Natural killer cell (primary cell): ENCODE measurements at regions not wholly inside any gene's neighbourhood (a gene's known extent, or its start where the extent isn't known, plus 50 kb on each side); places are given as distances from the start of the nearest gene placed in this dataset.

Experiments
- ATAC-seq, 3 donors: fragments of 150-1000 bp in 2 of 3; fragments of 200-7000 bp in 1 of 3; cut with Tn5 transposase; 1 replicate in 1 of 3; 2 replicates in 2 of 3; pipeline ENCODE4 v1.10.0; 2021; ENCODE audit warnings: mild to moderate bottlenecking in 2 of 3, moderate library complexity in 2 of 3
- DNase-seq, 2 donors: peaks; one replicate each; pipeline versions ENCODE4 v3.0.0 to v3.0.0-alpha.2; 2013 to 2021; ENCODE audit warnings: mixed read lengths in 1 of 2
- H3K27ac ChIP-seq: one replicate; pipeline ENCODE4 v1.5.1; 2013; ENCODE audit warnings: mild to moderate bottlenecking, low read length
- H3K27me3 ChIP-seq: one replicate; pipeline ENCODE4 v1.6.1; 2013; ENCODE audit warnings: low read length; ENCODE audit not compliant: control insufficient read depth, insufficient read depth
- H3K36me3 ChIP-seq: one replicate; pipeline ENCODE4 v1.6.1; 2013; ENCODE audit warnings: low read length; ENCODE audit not compliant: control insufficient read depth, insufficient read depth
- H3K4me1 ChIP-seq: one replicate; pipeline ENCODE4 v1.6.1; 2013; ENCODE audit warnings: low read length; ENCODE audit not compliant: control insufficient read depth, insufficient read depth
- H3K4me3 ChIP-seq: one replicate; pipeline ENCODE4 v1.5.1; 2013; ENCODE audit warnings: low read length
- H3K9me3 ChIP-seq: one replicate; pipeline ENCODE4 v1.6.1; 2013; ENCODE audit warnings: low read length; ENCODE audit not compliant: control insufficient read depth, insufficient read depth
- H3K27ac Mint-ChIP-seq, 2 donors: one replicate each; pipeline ENCODE4 v1.8.0; 2022; ENCODE audit warnings: mild to moderate bottlenecking in 2 of 2, mixed read lengths in 2 of 2, moderate library complexity in 1 of 2
- H3K27me3 Mint-ChIP-seq, 2 donors: one replicate each; pipeline ENCODE4 v1.8.0; 2022; ENCODE audit warnings: low read depth in 2 of 2, mixed read lengths in 2 of 2
- H3K36me3 Mint-ChIP-seq: one replicate; pipeline ENCODE4 v1.8.0; 2022; ENCODE audit warnings: mixed read lengths
- H3K4me1 Mint-ChIP-seq, 2 donors: one replicate each; pipeline ENCODE4 v1.8.0; 2022; ENCODE audit warnings: mixed read lengths in 2 of 2
- H3K4me3 Mint-ChIP-seq: one replicate; pipeline ENCODE4 v1.8.0; 2022; ENCODE audit warnings: mild to moderate bottlenecking, moderate library complexity, mixed read lengths
- H3K9me3 Mint-ChIP-seq, 2 donors: one replicate each; pipeline ENCODE4 v1.8.0; 2022; ENCODE audit warnings: mixed read lengths in 2 of 2
- WGBS: methylation state at CpG from one replicate; pipeline ENCODE4 v1.1.7; 2013; ENCODE audit warnings: missing lambda C conversion rate; ENCODE audit not compliant: insufficient coverage; 5-methylcytosine and 5-hydroxymethylcytosine counted together
- intact Hi-C: fragments of 100-400 bp; cut with micrococcal nuclease; formaldehyde crosslinking; loops from one replicate; pipeline ENCODE4 v1.14.2; 2022
- TF ChIP-seq, protein P1 (sequence below): fragments of 200-600 bp; IDR thresholded peaks from one replicate; pipeline ENCODE4 v1.8.0; 2022; ENCODE audit warnings: antibody characterized with exemption

DNA sequence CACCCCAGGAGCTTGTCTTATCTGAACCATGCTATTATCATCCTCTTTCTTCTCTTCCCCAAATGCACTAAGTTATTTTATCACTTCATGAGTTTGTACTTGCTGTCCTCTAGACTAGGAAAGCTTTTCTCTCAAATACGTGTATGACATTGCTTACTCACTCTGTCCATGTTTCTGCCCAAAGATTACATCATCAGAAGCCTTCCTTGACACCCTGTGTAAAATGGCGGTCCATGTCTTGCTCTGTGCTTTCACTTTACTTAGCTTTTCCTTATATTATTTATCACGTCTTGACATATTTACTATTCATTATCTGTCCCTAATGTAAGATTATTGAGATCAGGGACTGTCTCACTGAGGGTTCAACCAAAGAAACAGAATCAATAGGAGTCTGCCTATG is 196.1 kb upstream of the ZEB2 start:
- Mint-ChIP-seq H3K4me1 (peaks cover 0 to 12% of the 10 kb centered on the region in 2 donors), H3K36me3 (peaks cover 25% of the 10 kb centered on the region), H3K27me3 (no peaks in the 10 kb centered on the region), H3K4me3 (no peak overlapping the region), H3K27ac (no peak overlapping the region), H3K9me3 (peaks cover 13 to 18% of the 10 kb centered on the region in 2 donors)
- TF ChIP-seq, protein P1, sequence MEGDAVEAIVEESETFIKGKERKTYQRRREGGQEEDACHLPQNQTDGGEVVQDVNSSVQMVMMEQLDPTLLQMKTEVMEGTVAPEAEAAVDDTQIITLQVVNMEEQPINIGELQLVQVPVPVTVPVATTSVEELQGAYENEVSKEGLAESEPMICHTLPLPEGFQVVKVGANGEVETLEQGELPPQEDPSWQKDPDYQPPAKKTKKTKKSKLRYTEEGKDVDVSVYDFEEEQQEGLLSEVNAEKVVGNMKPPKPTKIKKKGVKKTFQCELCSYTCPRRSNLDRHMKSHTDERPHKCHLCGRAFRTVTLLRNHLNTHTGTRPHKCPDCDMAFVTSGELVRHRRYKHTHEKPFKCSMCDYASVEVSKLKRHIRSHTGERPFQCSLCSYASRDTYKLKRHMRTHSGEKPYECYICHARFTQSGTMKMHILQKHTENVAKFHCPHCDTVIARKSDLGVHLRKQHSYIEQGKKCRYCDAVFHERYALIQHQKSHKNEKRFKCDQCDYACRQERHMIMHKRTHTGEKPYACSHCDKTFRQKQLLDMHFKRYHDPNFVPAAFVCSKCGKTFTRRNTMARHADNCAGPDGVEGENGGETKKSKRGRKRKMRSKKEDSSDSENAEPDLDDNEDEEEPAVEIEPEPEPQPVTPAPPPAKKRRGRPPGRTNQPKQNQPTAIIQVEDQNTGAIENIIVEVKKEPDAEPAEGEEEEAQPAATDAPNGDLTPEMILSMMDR = no peak
- intact Hi-C loops = no loop called here
- no peaks in the 10 kb centered on the region for H3K4me1 ChIP-seq
- no peak overlapping the region for H3K27ac ChIP-seq
- no peak for DNase-seq
- no peaks in the 10 kb centered on the region for H3K36me3 ChIP-seq
- no peaks in the 10 kb centered on the region for H3K27me3 ChIP-seq
- H3K4me3 ChIP-seq = no peak overlapping the region
- H3K9me3 ChIP-seq = peaks cover 2% of the 10 kb centered on the region
- no peak for ATAC-seq
- 90% methylated on average over 2 of the region's 3 CpGs for WGBS

DNA sequence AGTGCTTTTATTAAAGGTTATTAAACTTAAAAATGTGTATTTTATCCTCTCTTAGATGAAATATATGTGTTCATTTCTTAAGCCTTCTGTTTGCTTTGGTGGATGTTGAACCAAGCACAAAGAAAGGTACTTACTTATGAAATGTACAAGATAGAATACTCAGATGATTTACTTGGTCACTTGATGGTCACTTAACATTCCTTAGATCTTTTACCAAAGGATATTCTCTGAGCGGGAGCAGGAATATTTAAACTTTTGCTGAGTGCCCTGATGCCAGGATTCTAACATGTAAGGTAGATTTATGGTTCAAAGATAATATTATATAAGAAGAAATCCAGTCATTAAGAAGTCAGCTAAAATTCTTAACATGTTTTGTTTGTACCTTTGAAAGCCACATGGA is 193.5 kb upstream of the ZEB2 start:
- H3K9me3 ChIP-seq = peaks cover 2% of the 10 kb centered on the region
- WGBS = no CpG with 5 or more reads among the region's 1 CpG
- no peaks in the 10 kb centered on the region for H3K27me3 ChIP-seq
- H3K27ac Mint-ChIP-seq = no peak overlapping the region
- H3K27me3 Mint-ChIP-seq = no peaks in the 10 kb centered on the region
- DNase-seq = no peak
- TF ChIP-seq, protein P1 = no peak
- no peak overlapping the region for H3K4me3 ChIP-seq
- H3K4me3 Mint-ChIP-seq = no peak overlapping the region
- H3K9me3 Mint-ChIP-seq = peaks cover 13 to 14% of the 10 kb centered on the region in 2 donors
- H3K36me3 ChIP-seq = no peaks in the 10 kb centered on the region
- intact Hi-C loops = no loop called here
- H3K27ac ChIP-seq = no peak overlapping the region
- H3K4me1 Mint-ChIP-seq = peaks cover 0 to 12% of the 10 kb centered on the region in 2 donors
- peaks cover 21% of the 10 kb centered on the region for H3K36me3 Mint-ChIP-seq
- ATAC-seq = no peak
- no peaks in the 10 kb centered on the region for H3K4me1 ChIP-seq

DNA sequence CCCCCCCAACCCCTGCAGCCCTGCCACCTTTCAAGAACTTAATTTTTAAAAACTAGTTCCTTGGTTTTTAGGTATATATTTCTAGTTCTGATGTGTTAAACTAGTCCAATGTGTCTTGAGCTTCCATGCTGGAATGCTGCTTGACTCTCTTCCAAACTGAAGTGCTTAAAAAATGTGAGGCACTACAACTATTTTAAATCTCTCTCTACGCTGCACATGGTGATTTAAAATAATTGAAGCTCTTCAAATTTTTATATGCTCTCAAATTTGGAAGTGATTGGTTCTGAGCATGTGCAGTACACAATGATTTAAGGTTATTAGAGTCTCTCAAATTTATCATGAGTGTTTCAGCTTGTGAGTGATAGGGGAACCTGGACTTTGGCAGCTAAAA is 192.6 kb upstream of the ZEB2 start:
- peaks cover 2% of the 10 kb centered on the region for H3K9me3 ChIP-seq
- Mint-ChIP-seq H3K4me1 (peaks cover 0 to 14% of the 10 kb centered on the region in 2 donors), H3K36me3 (peaks cover 12% of the 10 kb centered on the region), H3K27me3 (no peaks in the 10 kb centered on the region), H3K4me3 (no peak overlapping the region), H3K27ac (no peak overlapping the region), H3K9me3 (peaks cover 5 to 6% of the 10 kb centered on the region in 2 donors)
- no CpG with 5 or more reads among the region's 1 CpG for WGBS
- DNase-seq = no peak
- no peak for ATAC-seq
- H3K4me3 ChIP-seq = no peak overlapping the region
- no peaks in the 10 kb centered on the region for H3K36me3 ChIP-seq
- intact Hi-C loops = no loop called here
- no peaks in the 10 kb centered on the region for H3K4me1 ChIP-seq
- TF ChIP-seq, protein P1 = no peak
- H3K27me3 ChIP-seq = no peaks in the 10 kb centered on the region
- H3K27ac ChIP-seq = no peak overlapping the region
